Karpas-422 (cell line): ENCODE measurements at regions not wholly inside any gene's neighbourhood (a gene's known extent, or its start where the extent isn't known, plus 50 kb on each side); places are given as distances from the start of the nearest gene placed in this dataset.

ENCODE experiments used
- DNase-seq: peaks from one replicate; pipeline ENCODE4 v3.0.0-alpha.2; 2015
- H2AFZ ChIP-seq: fragments of 200-600 bp; sonication (generic); 2 replicates; pipeline ENCODE4 v1.6.1; 2014; ENCODE audit warnings: antibody characterized with exemption, low read length, mixed read lengths
- H3K27ac ChIP-seq: fragments of 200-600 bp; sonication (generic); 2 replicates; pipeline ENCODE4 v1.5.1; 2014; ENCODE audit warnings: mild to moderate bottlenecking, low read length, moderate library complexity
- H3K27me3 ChIP-seq: fragments of 200-600 bp; sonication (generic); 2 replicates; pipeline ENCODE4 v1.6.1; 2014; ENCODE audit warnings: low read length, mixed read lengths
- H3K36me3 ChIP-seq: fragments of 200-600 bp; sonication (generic); 2 replicates; pipeline ENCODE4 v1.6.1; 2014; ENCODE audit warnings: low read length, mixed read lengths; ENCODE audit not compliant: insufficient read depth
- H3K4me1 ChIP-seq: fragments of 200-600 bp; sonication (generic); 2 replicates; pipeline ENCODE4 v1.6.1; 2014; ENCODE audit warnings: mild to moderate bottlenecking, low read length, mixed read lengths
- H3K4me2 ChIP-seq: fragments of 200-600 bp; sonication (generic); 2 replicates; pipeline ENCODE4 v1.6.1; 2014; ENCODE audit warnings: low read length, low read depth, mild to moderate bottlenecking; ENCODE audit not compliant: poor library complexity, severe bottlenecking
- H3K4me3 ChIP-seq: fragments of 200-600 bp; sonication (generic); 2 replicates; pipeline ENCODE4 v1.5.1; 2014; ENCODE audit warnings: mild to moderate bottlenecking, antibody characterized with exemption, low read length, mixed read lengths
- H3K79me2 ChIP-seq: fragments of 200-600 bp; sonication (generic); 2 replicates; pipeline ENCODE4 v1.6.1; 2014; ENCODE audit warnings: mild to moderate bottlenecking, low read length, mixed read lengths
- H3K9ac ChIP-seq: fragments of 200-600 bp; sonication (generic); 2 replicates; pipeline ENCODE4 v1.6.0; 2014; ENCODE audit warnings: low read length
- H3K9me2 ChIP-seq: fragments of 200-600 bp; sonication (generic), shearing (Covaris generic); replicated peaks from 2 replicates; pipeline ENCODE4 v1.6.0; 2014; ENCODE audit warnings: mild to moderate bottlenecking, low read length, moderate library complexity; ENCODE audit not compliant: insufficient read depth
- H3K9me3 ChIP-seq: fragments of 300-700, 200-600 bp; sonication (generic); 2 replicates; pipeline ENCODE4 v1.6.1; 2014; ENCODE audit warnings: low read length, mixed read lengths
- H4K20me1 ChIP-seq: fragments of 200-600 bp; sonication (generic); 2 replicates; pipeline ENCODE4 v1.6.1; 2014; ENCODE audit warnings: mild to moderate bottlenecking, antibody characterized with exemption, low read length, low read depth; ENCODE audit not compliant: insufficient read depth

- no peaks in the 10 kb centered on the region for H3K36me3 ChIP-seq
- no peak overlapping the region for H3K27ac ChIP-seq
- no peak overlapping the region for H3K4me2 ChIP-seq
- H3K9ac ChIP-seq, result no peak overlapping the region
- H4K20me1 ChIP-seq, result no peaks in the 10 kb centered on the region
- no peaks in the 10 kb centered on the region for H3K27me3 ChIP-seq
- no peak overlapping the region for H2AFZ ChIP-seq
- no peak overlapping the region for H3K4me3 ChIP-seq
- no peaks in the 10 kb centered on the region for H3K9me2 ChIP-seq
- H3K4me1 ChIP-seq, result no peaks in the 10 kb centered on the region
- no peaks in the 10 kb centered on the region for H3K9me3 ChIP-seq
- H3K79me2 ChIP-seq, result no peaks in the 10 kb centered on the region
- no peak for DNase-seq
These were observed 312.4 kb upstream of the FANCL start for GRCh38 chr2:58553522-58553921.

GRCh38 chr2:58545300-58546280 is 304.5 kb upstream of the FANCL start:
- no peaks in the 10 kb centered on the region for H3K9me3 ChIP-seq
- H4K20me1 ChIP-seq, result no peaks in the 10 kb centered on the region
- no peak overlapping the region for H2AFZ ChIP-seq
- H3K27me3 ChIP-seq, result no peaks in the 10 kb centered on the region
- H3K79me2 ChIP-seq, result no peaks in the 10 kb centered on the region
- no peaks in the 10 kb centered on the region for H3K36me3 ChIP-seq
- no peak overlapping the region for H3K4me2 ChIP-seq
- H3K9ac ChIP-seq, result no peak overlapping the region
- H3K4me3 ChIP-seq, result no peak overlapping the region
- no peak overlapping the region for H3K27ac ChIP-seq
- H3K4me1 ChIP-seq, result no peaks in the 10 kb centered on the region
- no peaks in the 10 kb centered on the region for H3K9me2 ChIP-seq
- no peak for DNase-seq

GRCh38 chr2:58543442-58543841 is 302.3 kb upstream of the FANCL start:
- Histone ChIP-seq H3K4me2 (no peak overlapping the region), H3K36me3 (no peaks in the 10 kb centered on the region), H4K20me1 (no peaks in the 10 kb centered on the region), H3K27ac (no peak overlapping the region), H3K27me3 (no peaks in the 10 kb centered on the region), H3K9ac (no peak overlapping the region), H3K79me2 (no peaks in the 10 kb centered on the region), H2AFZ (no peak overlapping the region), H3K9me2 (no peaks in the 10 kb centered on the region), H3K4me3 (no peak overlapping the region), H3K9me3 (no peaks in the 10 kb centered on the region), H3K4me1 (no peaks in the 10 kb centered on the region)
- DNase-seq, result no peak

GRCh38 chr2:58541511-58541910 is 300.4 kb upstream of the FANCL start:
- Histone ChIP-seq H3K27me3 (no peaks in the 10 kb centered on the region), H4K20me1 (no peaks in the 10 kb centered on the region), H3K79me2 (no peaks in the 10 kb centered on the region), H3K27ac (no peak overlapping the region), H3K9ac (no peak overlapping the region), H3K4me2 (no peak overlapping the region), H3K9me2 (no peaks in the 10 kb centered on the region), H3K9me3 (no peaks in the 10 kb centered on the region), H3K36me3 (no peaks in the 10 kb centered on the region), H3K4me1 (no peaks in the 10 kb centered on the region), H2AFZ (no peak overlapping the region), H3K4me3 (no peak overlapping the region)
- no peak for DNase-seq

- Histone ChIP-seq H3K9ac (no peak overlapping the region), H3K4me1 (no peaks in the 10 kb centered on the region), H3K27me3 (no peaks in the 10 kb centered on the region), H3K27ac (no peak overlapping the region), H3K36me3 (no peaks in the 10 kb centered on the region), H3K9me3 (no peaks in the 10 kb centered on the region), H3K79me2 (no peaks in the 10 kb centered on the region), H3K9me2 (no peaks in the 10 kb centered on the region), H3K4me3 (no peak overlapping the region), H4K20me1 (no peaks in the 10 kb centered on the region), H2AFZ (no peak overlapping the region), H3K4me2 (no peak overlapping the region)
- DNase-seq, result no peak
These were observed 299.6 kb upstream of the FANCL start for GRCh38 chr2:58540681-58541080.

GRCh38 chr2:58539973-58540372 is 298.8 kb upstream of the FANCL start:
- H3K9me3 ChIP-seq, result no peaks in the 10 kb centered on the region
- no peak overlapping the region for H3K4me3 ChIP-seq
- H3K27ac ChIP-seq, result no peak overlapping the region
- H2AFZ ChIP-seq, result no peak overlapping the region
- no peaks in the 10 kb centered on the region for H4K20me1 ChIP-seq
- H3K79me2 ChIP-seq, result no peaks in the 10 kb centered on the region
- no peak overlapping the region for H3K4me2 ChIP-seq
- H3K4me1 ChIP-seq, result no peaks in the 10 kb centered on the region
- H3K27me3 ChIP-seq, result no peaks in the 10 kb centered on the region
- H3K9ac ChIP-seq, result no peak overlapping the region
- DNase-seq, result no peak
- H3K9me2 ChIP-seq, result no peaks in the 10 kb centered on the region
- no peaks in the 10 kb centered on the region for H3K36me3 ChIP-seq

- Histone ChIP-seq H3K79me2 (no peaks in the 10 kb centered on the region), H3K9me3 (no peaks in the 10 kb centered on the region), H3K36me3 (no peaks in the 10 kb centered on the region), H3K27ac (no peak overlapping the region), H4K20me1 (no peaks in the 10 kb centered on the region), H3K4me3 (no peak overlapping the region), H2AFZ (no peak overlapping the region), H3K4me1 (no peaks in the 10 kb centered on the region), H3K27me3 (no peaks in the 10 kb centered on the region), H3K9me2 (no peaks in the 10 kb centered on the region), H3K9ac (no peak overlapping the region), H3K4me2 (no peak overlapping the region)
- no peak for DNase-seq
These were observed 294.9 kb upstream of the FANCL start for GRCh38 chr2:58535990-58536389.

- Histone ChIP-seq H3K27ac (no peak overlapping the region), H3K36me3 (no peaks in the 10 kb centered on the region), H3K79me2 (no peaks in the 10 kb centered on the region), H3K4me2 (no peak overlapping the region), H2AFZ (no peak overlapping the region), H3K9me3 (no peaks in the 10 kb centered on the region), H3K4me1 (no peaks in the 10 kb centered on the region), H3K4me3 (no peak overlapping the region), H3K9ac (no peak overlapping the region), H3K27me3 (no peaks in the 10 kb centered on the region), H3K9me2 (no peaks in the 10 kb centered on the region), H4K20me1 (no peaks in the 10 kb centered on the region)
- no peak for DNase-seq
These were observed 294.1 kb upstream of the FANCL start for GRCh38 chr2:58535182-58535581.
